CD14-positive monocyte (primary cell): ENCODE measurements at regions not wholly inside any gene's neighbourhood (a gene's known extent, or its start where the extent isn't known, plus 50 kb on each side); places are given as distances from the start of the nearest gene placed in this dataset.

Source experiments
- DNase-seq, 3 donors: peaks; one replicate each; pipeline ENCODE4 v3.0.0-alpha.2; 2011 to 2022
- H2AFZ ChIP-seq: 2 replicates; pipeline ENCODE4 v1.6.0; 2012; ENCODE audit warnings: mild to moderate bottlenecking, low read depth, low read length, inconsistent platforms; ENCODE audit not compliant: insufficient read depth, poor library complexity, severe bottlenecking
- H3K27ac ChIP-seq, 2 donors: 1 replicate in 1 of 2; 2 replicates in 1 of 2; pipeline ENCODE4 v1.5.1; 2012 to 2013; ENCODE audit warnings: low read length in 2 of 2, control low read depth in 1 of 2, inconsistent platforms in 1 of 2, low read depth in 1 of 2, mild to moderate bottlenecking in 1 of 2
- H3K27me3 ChIP-seq, 2 donors: one replicate each; pipeline versions ENCODE4 v1.6.0 to v1.6.1; 2011 to 2013; ENCODE audit warnings: low read length in 2 of 2; ENCODE audit not compliant: control insufficient read depth in 2 of 2, insufficient read depth in 2 of 2
- H3K36me3 ChIP-seq, 2 donors: replicated peaks in 1 of 2; 1 replicate in 1 of 2; 2 replicates in 1 of 2; pipeline versions ENCODE4 v1.5.1 to v1.6.1; 2012 to 2013; ENCODE audit warnings: low read length in 2 of 2, control low read depth in 1 of 2, inconsistent platforms in 1 of 2, mild to moderate bottlenecking in 1 of 2; ENCODE audit not compliant: insufficient read depth in 2 of 2, control insufficient read depth in 1 of 2
- H3K4me1 ChIP-seq, 2 donors: 1 replicate in 1 of 2; 2 replicates in 1 of 2; pipeline versions ENCODE4 v1.5.1 to v1.6.1; 2012 to 2013; ENCODE audit warnings: low read length in 2 of 2, control low read depth in 1 of 2, inconsistent platforms in 1 of 2, mild to moderate bottlenecking in 1 of 2, moderate library complexity in 1 of 2; ENCODE audit not compliant: insufficient read depth in 2 of 2, control insufficient read depth in 1 of 2
- H3K4me2 ChIP-seq: replicated peaks from 2 replicates; pipeline ENCODE3; 2012; ENCODE audit warnings: low read length, moderate library complexity, mild to moderate bottlenecking; ENCODE audit not compliant: poor library complexity, severe bottlenecking; ENCODE audit errors: extremely low read depth
- H3K4me3 ChIP-seq, 3 experiments: fragments of 200-600 bp in 1 of 3; sonication (generic) in 1 of 3; replicated peaks in 1 of 3; 1 replicate in 2 of 3; 2 replicates in 1 of 3; pipeline ENCODE4 v1.5.1; 2011 to 2013; ENCODE audit warnings: low read length in 3 of 3, mild to moderate bottlenecking in 3 of 3, control low read depth in 2 of 3, low read depth in 2 of 3, inconsistent platforms in 1 of 3, moderate library complexity in 1 of 3
- H3K79me2 ChIP-seq: 2 replicates; pipeline ENCODE4 v1.6.0; 2012; ENCODE audit warnings: mild to moderate bottlenecking, control low read depth, inconsistent platforms, low read length, moderate library complexity; ENCODE audit not compliant: insufficient read depth
- H3K9ac ChIP-seq: 2 replicates; pipeline ENCODE4 v1.6.0; 2017; ENCODE audit warnings: low read length, mild to moderate bottlenecking; ENCODE audit not compliant: insufficient read depth, poor library complexity, severe bottlenecking
- H3K9me3 ChIP-seq, 2 donors: replicated peaks in 1 of 2; 1 replicate in 1 of 2; 2 replicates in 1 of 2; pipeline versions ENCODE4 v1.5.1 to v1.6.1; 2012 to 2013; ENCODE audit warnings: low read length in 2 of 2, control low read depth in 1 of 2; ENCODE audit not compliant: control insufficient read depth in 1 of 2, insufficient read depth in 1 of 2
- H4K20me1 ChIP-seq: 2 replicates; pipeline ENCODE4 v1.6.0; 2012; ENCODE audit warnings: mild to moderate bottlenecking, low read length, control low read depth, moderate library complexity; ENCODE audit not compliant: insufficient read depth
- H3K27ac Mint-ChIP-seq, 7 donors: one replicate each; pipeline ENCODE4 v1.8.0; 2020; ENCODE audit warnings: mild to moderate bottlenecking in 7 of 7, mixed read lengths in 7 of 7, moderate library complexity in 6 of 7, inconsistent platforms in 2 of 7
- H3K27me3 Mint-ChIP-seq, 3 donors: one replicate each; pipeline ENCODE4 v1.8.0; 2021 to 2022; ENCODE audit warnings: low read depth in 3 of 3, mild to moderate bottlenecking in 3 of 3, mixed read lengths in 3 of 3, moderate library complexity in 3 of 3, inconsistent platforms in 1 of 3
- H3K36me3 Mint-ChIP-seq, 2 donors: one replicate each; pipeline ENCODE4 v1.8.0; 2020; ENCODE audit warnings: mixed read lengths in 2 of 2, inconsistent platforms in 1 of 2, mild to moderate bottlenecking in 1 of 2
- H3K4me1 Mint-ChIP-seq: one replicate; pipeline ENCODE4 v1.8.0; 2020; ENCODE audit warnings: mild to moderate bottlenecking, mixed read lengths
- H3K4me3 Mint-ChIP-seq, 2 donors: one replicate each; pipeline ENCODE4 v1.8.0; 2020; ENCODE audit warnings: mild to moderate bottlenecking in 2 of 2, mixed read lengths in 2 of 2, moderate library complexity in 1 of 2
- H3K9me3 Mint-ChIP-seq, 7 donors: one replicate each; pipeline ENCODE4 v1.8.0; 2020 to 2022; ENCODE audit warnings: mixed read lengths in 7 of 7, mild to moderate bottlenecking in 6 of 7, moderate library complexity in 6 of 7, inconsistent platforms in 2 of 7
- CTCF ChIP-seq: fragments of 200-600 bp; IDR thresholded peaks from one replicate; pipeline ENCODE4 v1.8.0; 2022; ENCODE audit warnings: antibody characterized with exemption, mild to moderate bottlenecking
- WGBS: methylation state at CpG from one replicate; pipeline ENCODE4 v1.1.5; 2013; ENCODE audit warnings: missing lambda C conversion rate; ENCODE audit not compliant: insufficient coverage; 5-methylcytosine and 5-hydroxymethylcytosine counted together
- intact Hi-C, 2 donors: fragments of 100-400 bp; cut with micrococcal nuclease; formaldehyde crosslinking; loops; one replicate each; pipeline versions ENCODE4 v1.15.0 to v1.15.1; 2023

GRCh38 chr4:14478504-14478903, 523.8 kb upstream of the CPEB2 start:
- no peaks in the 10 kb centered on the region for H3K36me3 Mint-ChIP-seq

GRCh38 chr4:14496408-14496807, 505.9 kb upstream of the CPEB2 start:
- no peak overlapping the region for H2AFZ ChIP-seq
- no peak overlapping the region for H3K9ac ChIP-seq
- no peak overlapping the region for H3K27ac Mint-ChIP-seq
- no peak overlapping the region for H3K4me3 Mint-ChIP-seq
- peaks cover 0 to 4% of the 10 kb centered on the region in 2 donors for H3K9me3 ChIP-seq
- H3K36me3 Mint-ChIP-seq = no peaks in the 10 kb centered on the region
- H3K9me3 Mint-ChIP-seq = peaks cover 0 to 3% (median 0%) of the 10 kb centered on the region in 7 donors
- H3K79me2 ChIP-seq = no peaks in the 10 kb centered on the region
- H3K27me3 ChIP-seq = no peaks in the 10 kb centered on the region
- H3K4me2 ChIP-seq = no peak overlapping the region
- no peak overlapping the region for H3K27ac ChIP-seq
- H3K4me1 ChIP-seq = no peaks in the 10 kb centered on the region
- peaks cover 0 to 1% (median 0%) of the 10 kb centered on the region in 3 donors for H3K27me3 Mint-ChIP-seq
- no peak for DNase-seq
- H3K4me3 ChIP-seq = no peak overlapping the region
- intact Hi-C loops = no loop called here
- no peaks in the 10 kb centered on the region for H3K36me3 ChIP-seq
- H4K20me1 ChIP-seq = no peaks in the 10 kb centered on the region
- no peak for TF ChIP-seq CTCF
- no CpG with 5 or more reads among the region's 1 CpG for WGBS
- no peaks in the 10 kb centered on the region for H3K4me1 Mint-ChIP-seq

More at GRCh38 chr4:14478504-14478903, 523.8 kb upstream of the CPEB2 start:
- Histone ChIP-seq H2AFZ (no peak overlapping the region), H3K36me3 (no peaks in the 10 kb centered on the region), H3K79me2 (no peaks in the 10 kb centered on the region), H3K4me3 (no peak overlapping the region), H3K4me1 (no peaks in the 10 kb centered on the region), H3K9ac (no peak overlapping the region), H3K27ac (no peak overlapping the region), H3K27me3 (no peaks in the 10 kb centered on the region), H4K20me1 (no peaks in the 10 kb centered on the region), H3K9me3 (peaks cover 0 to 9% of the 10 kb centered on the region in 2 donors), H3K4me2 (no peak overlapping the region)
- Mint-ChIP-seq H3K4me3 (no peak overlapping the region), H3K27me3 (no peaks in the 10 kb centered on the region), H3K9me3 (peaks cover 7 to 26% (median 21%) of the 10 kb centered on the region in 7 donors), H3K27ac (no peak overlapping the region), H3K4me1 (no peaks in the 10 kb centered on the region)
- intact Hi-C loops = no loop called here
- DNase-seq = no peak
- TF ChIP-seq CTCF = no peak
- 96% methylated on average over 5 of the region's 5 CpGs for WGBS
